Right atrium auricular region (tissue), 2 donors: ENCODE measurements at regions not wholly inside any gene's neighbourhood (a gene's known extent, or its start where the extent isn't known, plus 50 kb on each side); places are given as distances from the start of the nearest gene placed in this dataset.
"Not testable (repeated sequence)": the region's sequence is repeated elsewhere in the genome, so short reads cannot be mapped to it uniquely, and the experiment has no call there.

ENCODE experiments used
- DNase-seq: peaks from one replicate; pipeline ENCODE4 v3.0.0-alpha.2; 2019; ENCODE audit warnings: low spot score
- H3K27ac ChIP-seq, 2 donors: fragments of 200-600 bp; sonication (generic); 1 replicate in 1 of 2; 2 replicates in 1 of 2; pipeline ENCODE4 v1.5.1; 2016 to 2019
- H3K27me3 ChIP-seq, 2 donors: fragments of 200-600 bp; sonication (generic); one replicate each; pipeline versions ENCODE4 v1.5.1 to v1.6.0; 2017 to 2019
- H3K36me3 ChIP-seq: fragments of 200-600 bp; sonication (generic); one replicate; pipeline ENCODE4 v1.5.1; 2016
- H3K4me1 ChIP-seq, 2 donors: fragments of 200-600 bp; sonication (generic); one replicate each; pipeline versions ENCODE4 v1.5.1 to v1.6.0; 2017 to 2019
- H3K4me3 ChIP-seq, 2 donors: fragments of 200-600 bp; sonication (generic); 1 replicate in 1 of 2; 2 replicates in 1 of 2; pipeline ENCODE4 v1.5.1; 2017 to 2019; ENCODE audit warnings: mild to moderate bottlenecking in 1 of 2, moderate library complexity in 1 of 2
- H3K9me3 ChIP-seq, 2 donors: fragments of 200-600 bp; sonication (generic); one replicate each; pipeline ENCODE4 v1.5.1; 2019
- CTCF ChIP-seq, 2 donors: fragments of 200-600 bp; sonication (generic); IDR thresholded peaks; one replicate each; pipeline ENCODE4 v1.5.1; 2019; ENCODE audit warnings: antibody characterized with exemption in 2 of 2

- not testable (repeated sequence) for H3K9me3 ChIP-seq, H3K4me3 ChIP-seq, DNase-seq, H3K4me1 ChIP-seq, H3K27ac ChIP-seq, H3K27me3 ChIP-seq, H3K36me3 ChIP-seq
Measured at GRCh38 chr21:9006553-9007323, 1514.6 kb upstream of the TPTE start.

GRCh38 chr21:9008636-9009035 is 1512.7 kb upstream of the TPTE start:
- Histone ChIP-seq H3K4me3 (no peak overlapping the region), H3K9me3 (no peaks in the 10 kb centered on the region), H3K27ac (no peak overlapping the region), H3K4me1 (no peaks in the 10 kb centered on the region), H3K27me3 (no peaks in the 10 kb centered on the region), H3K36me3 (no peaks in the 10 kb centered on the region)
- TF ChIP-seq CTCF (IDR thresholded peaks at IDR 0.05) = no peak
- peak; percentile 58 for DNase-seq

GRCh38 chr21:9009267-9010016 is 1511.9 kb upstream of the TPTE start:
- H3K36me3 ChIP-seq, H3K9me3 ChIP-seq, H3K4me3 ChIP-seq, H3K27me3 ChIP-seq, H3K4me1 ChIP-seq, H3K27ac ChIP-seq: not testable (repeated sequence)
- DNase-seq = peak; percentile 53

- H3K9me3 ChIP-seq, H3K27me3 ChIP-seq, DNase-seq, H3K4me1 ChIP-seq, H3K4me3 ChIP-seq, H3K27ac ChIP-seq, H3K36me3 ChIP-seq: not testable (repeated sequence)
Measured at GRCh38 chr21:9010121-9010795, 1511.1 kb upstream of the TPTE start.

- not testable (repeated sequence) for H3K27ac ChIP-seq, H3K9me3 ChIP-seq, H3K36me3 ChIP-seq, H3K4me3 ChIP-seq, H3K4me1 ChIP-seq, H3K27me3 ChIP-seq
- DNase-seq = peak; percentile 57
Measured at GRCh38 chr21:9010936-9011890, 1510.2 kb upstream of the TPTE start.

- not testable (repeated sequence) for H3K9me3 ChIP-seq, H3K27ac ChIP-seq, H3K36me3 ChIP-seq, H3K4me3 ChIP-seq, H3K4me1 ChIP-seq, H3K27me3 ChIP-seq
- DNase-seq = peak; percentile 56
Measured at GRCh38 chr21:9011916-9012315, 1509.5 kb upstream of the TPTE start.

- TF ChIP-seq CTCF (IDR thresholded peaks at IDR 0.05) = peak in 1 of 2 donors; percentile 7
- H3K9me3 ChIP-seq, H3K4me3 ChIP-seq, H3K27ac ChIP-seq, H3K4me1 ChIP-seq, H3K27me3 ChIP-seq, DNase-seq, H3K36me3 ChIP-seq: not testable (repeated sequence)
Measured at GRCh38 chr21:9013502-9014242, 1507.7 kb upstream of the TPTE start.

- not testable (repeated sequence) for H3K27ac ChIP-seq, H3K4me1 ChIP-seq, H3K9me3 ChIP-seq, H3K36me3 ChIP-seq, H3K4me3 ChIP-seq, H3K27me3 ChIP-seq
- peak; percentile 59 for DNase-seq
Measured at GRCh38 chr21:9014243-9014734, 1507.1 kb upstream of the TPTE start.

GRCh38 chr21:9015483-9016197 is 1505.7 kb upstream of the TPTE start:
- DNase-seq = peak; percentile 60
- not testable (repeated sequence) for H3K27ac ChIP-seq

GRCh38 chr21:9017206-9017605 is 1504.2 kb upstream of the TPTE start:
- not testable (repeated sequence) for H3K36me3 ChIP-seq, H3K9me3 ChIP-seq, H3K4me1 ChIP-seq, DNase-seq, H3K27me3 ChIP-seq, H3K27ac ChIP-seq, H3K4me3 ChIP-seq

More at GRCh38 chr21:9015483-9016197, 1505.7 kb upstream of the TPTE start:
- H3K9me3 ChIP-seq, H3K4me1 ChIP-seq, H3K27me3 ChIP-seq, H3K36me3 ChIP-seq, H3K4me3 ChIP-seq: not testable (repeated sequence)
